COLO829 (cell line): ENCODE measurements at regions not wholly inside any gene's neighbourhood (a gene's known extent, or its start where the extent isn't known, plus 50 kb on each side); places are given as distances from the start of the nearest gene placed in this dataset.

Experiments
- DNase-seq: peaks from one replicate; pipeline ENCODE4 v3.0.0; 2012; ENCODE audit warnings: low spot score

GRCh38 chr1:57722285-57722978, 298.6 kb upstream of the DAB1 start:
- no peak for DNase-seq

- no peak for DNase-seq
These were observed 297.1 kb upstream of the DAB1 start for GRCh38 chr1:57721001-57721400.

- DNase-seq, result no peak
These were observed 295.4 kb upstream of the DAB1 start for GRCh38 chr1:57719274-57719673.

- no peak for DNase-seq
These were observed 289.6 kb upstream of the DAB1 start for GRCh38 chr1:57713501-57713900.

- no peak for DNase-seq
These were observed 289.0 kb upstream of the DAB1 start for GRCh38 chr1:57712846-57713245.

GRCh38 chr1:57711326-57711725, 287.5 kb upstream of the DAB1 start:
- DNase-seq, result no peak

GRCh38 chr1:57707631-57708030, 283.8 kb upstream of the DAB1 start:
- DNase-seq, result no peak

- DNase-seq, result no peak
These were observed 281.0 kb upstream of the DAB1 start for GRCh38 chr1:57704811-57705210.

GRCh38 chr1:57704231-57704630, 280.4 kb upstream of the DAB1 start:
- no peak for DNase-seq

GRCh38 chr1:57696904-57697303, 273.0 kb upstream of the DAB1 start:
- DNase-seq, result no peak

GRCh38 chr1:57696043-57696442, 272.2 kb upstream of the DAB1 start:
- no peak for DNase-seq

GRCh38 chr1:57686306-57686705, 262.4 kb upstream of the DAB1 start:
- DNase-seq, result no peak

- DNase-seq, result no peak
These were observed 259.4 kb upstream of the DAB1 start for GRCh38 chr1:57683037-57683942.

- no peak for DNase-seq
These were observed 254.3 kb upstream of the DAB1 start for GRCh38 chr1:57678138-57678537.

- no peak for DNase-seq
These were observed 251.9 kb upstream of the DAB1 start for GRCh38 chr1:57675776-57676175.

GRCh38 chr1:57674801-57675200, 250.9 kb upstream of the DAB1 start:
- DNase-seq, result no peak

- DNase-seq, result no peak
These were observed 248.7 kb upstream of the DAB1 start for GRCh38 chr1:57672346-57673140.

GRCh38 chr1:57671750-57672149, 247.9 kb upstream of the DAB1 start:
- no peak for DNase-seq

- DNase-seq, result no peak
These were observed 235.9 kb upstream of the DAB1 start for GRCh38 chr1:57659804-57660203.

- DNase-seq, result no peak
These were observed 231.3 kb upstream of the DAB1 start for GRCh38 chr1:57655161-57655560.

GRCh38 chr1:57644667-57645066, 220.8 kb upstream of the DAB1 start:
- no peak for DNase-seq

- no peak for DNase-seq
These were observed 214.4 kb upstream of the DAB1 start for GRCh38 chr1:57638239-57638638.

GRCh38 chr1:57637155-57637554, 213.3 kb upstream of the DAB1 start:
- peak; percentile 66 for DNase-seq
